HTR-8/SVneo (cell line): ENCODE measurements at regions not wholly inside any gene's neighbourhood (a gene's known extent, or its start where the extent isn't known, plus 50 kb on each side); places are given as distances from the start of the nearest gene placed in this dataset.

Experiments used
- DNase-seq: peaks from one replicate; pipeline ENCODE4 v3.0.0; 2011; ENCODE audit warnings: low spot score, mixed read lengths; ENCODE audit not compliant: insufficient read length
- FAIRE-seq: peaks from 2 replicates; lab custom pipeline; 2011; peaks lifted over from hg19 to GRCh38; lab: Jason Lieb, UNC

DNA sequence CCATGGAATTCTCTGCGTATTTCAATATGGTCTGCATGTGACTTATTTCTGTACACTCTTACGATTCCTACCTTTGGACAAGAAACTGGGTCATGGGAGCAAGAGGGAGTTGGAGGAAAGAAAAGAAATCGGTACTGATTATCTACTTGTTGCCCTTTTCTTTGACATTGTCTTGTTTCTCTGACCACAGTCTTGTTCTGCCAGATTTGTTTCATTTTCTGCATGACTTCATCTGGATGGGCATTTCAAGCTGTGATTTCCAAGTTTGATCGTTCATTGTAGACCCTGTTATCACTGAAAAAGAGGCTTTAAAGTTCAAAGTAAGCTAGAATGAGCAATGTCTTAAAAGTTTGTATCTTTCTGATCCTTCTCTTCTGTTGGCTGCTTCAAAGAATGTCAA lies 2186.3 kb upstream of the CELF4 start:
- no peak for FAIRE-seq

DNA sequence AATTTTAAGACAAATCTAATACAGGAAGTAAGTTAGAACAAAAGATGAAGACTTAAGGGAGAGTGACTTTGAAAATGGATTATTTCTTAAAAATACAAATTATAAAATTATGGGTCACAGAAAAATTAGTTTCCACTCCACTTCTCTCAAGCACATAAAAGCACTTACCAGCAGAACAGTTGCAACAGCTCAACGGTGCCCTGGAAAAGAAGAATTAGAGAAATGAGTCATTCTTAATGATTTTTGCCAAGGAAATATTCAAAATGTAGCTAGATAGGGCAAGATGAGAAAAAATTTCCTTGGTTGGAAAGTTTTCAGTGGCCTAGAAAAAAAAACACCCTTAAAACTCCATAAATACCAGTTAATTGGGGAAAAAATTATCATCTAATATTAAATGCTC lies 2185.6 kb upstream of the CELF4 start:
- FAIRE-seq (no peak), DNase-seq (no peak)

More for the DNA sequence above, 2186.3 kb upstream of the CELF4 start:
- no peak for DNase-seq

DNA sequence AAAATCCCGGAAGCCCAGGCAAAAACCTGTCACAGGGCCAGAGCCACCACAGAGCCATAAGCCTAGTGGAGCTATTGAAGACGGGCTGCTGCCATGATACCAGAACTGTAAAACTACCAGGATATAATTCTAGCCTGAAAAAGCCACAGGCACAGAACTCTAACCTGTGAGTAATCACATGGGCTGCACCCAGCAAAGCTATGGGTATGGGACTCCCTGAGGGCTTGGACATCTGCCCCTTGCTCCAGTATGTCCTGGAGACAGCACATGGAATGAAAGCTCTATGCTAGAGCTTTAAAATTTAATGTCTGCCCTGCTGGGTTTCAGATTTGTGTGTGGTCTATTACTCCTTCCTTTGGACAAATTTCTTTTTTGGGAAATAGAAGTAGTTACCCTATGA lies 2183.6 kb upstream of the CELF4 start:
- DNase-seq: no peak
- no peak for FAIRE-seq

DNA sequence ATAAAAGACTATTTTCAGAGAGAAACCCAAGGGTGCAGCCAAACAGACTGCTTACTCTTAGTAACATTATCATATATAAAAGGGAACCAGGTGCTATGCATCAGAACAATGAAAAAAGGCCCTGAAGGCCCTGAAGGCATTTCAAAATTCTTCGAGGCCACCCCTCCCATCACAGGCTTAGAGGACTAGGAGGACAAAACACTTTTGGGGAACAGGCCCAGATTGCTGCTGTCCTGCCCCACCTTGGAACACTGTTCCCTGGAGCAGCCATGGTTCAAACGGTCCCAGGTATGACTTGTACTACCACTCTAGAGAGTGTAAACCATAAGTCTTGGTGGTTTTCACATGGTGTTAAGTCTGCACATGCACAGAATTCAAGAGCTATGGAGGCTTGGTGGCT lies 2183.1 kb upstream of the CELF4 start:
- FAIRE-seq (no peak), DNase-seq (no peak)

DNA sequence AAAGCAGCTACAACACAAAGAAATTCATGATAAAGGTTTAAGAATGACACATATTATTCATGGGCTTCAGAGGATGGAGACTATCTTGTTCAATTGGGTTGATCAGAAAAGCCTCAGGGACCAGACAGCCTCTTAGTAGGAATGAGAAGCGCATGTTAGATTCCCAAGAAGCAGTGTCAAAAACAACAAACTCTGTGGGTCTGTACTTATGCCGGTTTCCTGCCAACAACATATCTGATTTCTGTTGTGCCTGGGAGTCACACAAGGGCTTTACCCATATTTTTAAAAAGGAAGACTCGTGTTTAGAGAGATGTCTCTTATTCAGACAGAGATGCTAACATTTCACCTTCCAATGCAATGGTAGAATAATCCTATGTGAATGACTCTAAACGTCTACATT lies 2180.6 kb upstream of the CELF4 start:
- DNase-seq: no peak
- no peak for FAIRE-seq

DNA sequence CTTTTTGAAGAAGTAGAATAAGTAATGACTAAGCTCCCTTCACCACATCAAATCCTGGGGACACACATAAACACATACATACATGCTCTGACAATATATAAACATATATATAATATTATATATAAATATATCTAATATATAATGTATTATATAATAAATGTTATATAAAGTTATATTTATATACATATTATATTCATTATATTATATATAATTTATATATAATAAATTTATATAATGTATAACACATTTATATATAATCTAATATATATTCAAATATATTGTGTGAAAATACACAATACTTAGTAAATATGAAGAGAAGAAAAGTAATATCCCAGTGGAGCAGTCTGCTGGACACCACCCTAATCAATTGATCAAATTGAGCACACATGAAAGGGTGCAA lies 2177.9 kb upstream of the CELF4 start:
- FAIRE-seq: no peak
- DNase-seq: no peak

DNA sequence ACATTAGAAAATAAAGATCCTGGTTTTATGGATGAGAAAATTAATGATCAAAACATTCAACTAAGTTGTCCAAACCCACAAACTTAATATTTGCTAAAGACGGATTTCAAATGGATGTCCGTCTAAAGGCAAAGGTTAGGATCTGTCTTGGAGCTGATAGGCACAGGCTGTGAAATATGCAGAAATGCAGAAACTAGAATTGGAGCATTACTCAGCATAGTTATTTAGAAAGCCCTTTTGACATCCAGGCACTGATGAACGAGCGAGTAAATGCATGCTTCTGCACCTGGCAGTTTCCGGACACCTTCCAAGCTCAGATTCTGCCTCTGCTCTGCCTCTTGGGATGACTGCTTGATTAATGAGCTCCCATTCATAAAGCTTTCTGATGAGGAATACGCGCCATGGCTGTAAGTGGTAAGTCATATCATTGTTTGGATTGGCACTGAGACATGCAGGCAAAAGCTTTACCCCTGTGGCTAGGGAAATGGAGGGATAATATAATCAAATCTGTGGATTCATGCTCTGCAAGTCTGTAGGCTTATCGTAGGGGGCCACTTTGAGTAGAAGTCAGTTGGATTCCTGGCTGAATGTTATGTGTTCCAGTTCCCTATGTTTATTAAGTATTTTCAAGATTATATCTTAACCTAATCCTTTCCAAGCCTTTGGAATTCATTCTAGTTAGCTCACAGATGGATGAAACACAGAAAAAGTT lies 2176.3 kb upstream of the CELF4 start:
- no peak for FAIRE-seq
- DNase-seq: no peak

DNA sequence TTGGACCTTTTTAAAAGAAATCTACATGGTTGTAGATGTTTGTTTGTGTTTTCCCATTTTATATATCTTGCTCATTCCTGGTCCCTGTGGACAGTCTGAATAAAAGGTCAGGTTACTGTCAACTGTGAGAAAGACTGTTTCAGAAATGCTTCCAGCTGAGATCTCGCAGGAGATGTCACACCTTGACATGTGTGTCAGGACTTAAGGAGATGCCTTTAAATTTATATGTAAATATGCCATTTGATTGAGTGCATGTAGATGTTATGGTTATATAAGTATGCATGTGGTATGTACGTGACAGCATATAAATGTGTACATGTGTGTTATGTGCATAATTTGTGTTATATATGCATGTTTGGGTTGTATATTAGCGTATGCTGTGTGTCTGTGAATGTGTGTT lies 2172.3 kb upstream of the CELF4 start:
- no peak for DNase-seq
- no peak for FAIRE-seq

DNA sequence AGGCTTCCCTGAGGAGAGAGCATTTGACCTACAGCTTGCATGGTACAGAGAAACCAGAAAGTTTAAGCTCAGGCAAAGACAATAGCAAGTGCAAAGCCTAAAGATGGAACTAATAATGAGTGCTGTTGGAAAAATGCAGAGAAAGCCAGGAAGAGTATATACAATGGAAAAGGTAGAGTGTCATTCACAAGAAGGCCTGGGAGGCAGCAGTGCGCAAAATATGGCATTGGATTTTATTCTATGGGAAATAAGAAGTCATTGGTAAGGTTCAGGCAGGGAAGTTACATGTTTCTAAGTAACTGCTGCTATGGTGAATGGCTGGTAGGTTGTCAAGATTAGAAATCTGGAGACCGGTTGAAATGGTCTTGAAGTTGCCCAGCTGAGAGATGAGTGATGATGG lies 2167.3 kb upstream of the CELF4 start:
- DNase-seq (no peak), FAIRE-seq (no peak)

DNA sequence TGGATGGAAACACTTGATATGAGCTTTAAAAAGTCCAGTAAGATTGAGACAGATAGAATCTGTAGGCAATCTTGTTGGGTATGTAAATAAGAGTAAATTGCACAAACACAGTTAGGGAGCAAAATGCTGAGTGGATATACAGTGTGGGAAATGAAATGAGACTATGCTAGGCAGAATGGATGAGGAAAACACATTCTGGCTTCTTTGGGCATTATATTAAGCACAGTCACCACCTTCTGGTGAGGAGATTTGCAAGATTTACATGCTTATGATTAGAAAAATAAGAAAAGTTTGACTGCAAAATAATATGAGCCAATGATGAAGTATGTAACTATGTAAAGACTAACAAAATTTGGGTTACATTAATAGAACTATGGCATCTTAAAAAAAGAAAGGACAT lies 2165.0 kb upstream of the CELF4 start:
- no peak for FAIRE-seq
- no peak for DNase-seq

DNA sequence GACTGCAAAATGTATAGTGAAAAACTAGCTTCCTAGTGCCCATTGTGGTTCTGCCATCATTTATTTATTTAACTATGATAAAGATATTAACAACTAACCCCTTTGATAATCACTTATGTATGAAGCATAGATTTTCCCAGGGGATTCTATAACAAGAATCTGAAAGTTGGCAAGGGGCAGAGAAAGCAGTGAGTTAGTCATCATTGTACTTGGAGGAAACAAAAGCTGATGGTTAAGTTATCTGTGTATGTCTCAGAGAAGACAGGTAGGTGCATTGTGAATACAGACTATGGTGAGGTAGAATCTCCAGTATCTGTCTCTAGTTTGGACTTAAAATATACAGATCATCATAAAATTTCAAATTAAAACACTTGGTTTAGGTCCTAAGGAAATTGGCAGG lies 2159.1 kb upstream of the CELF4 start:
- FAIRE-seq: no peak
- DNase-seq: no peak

DNA sequence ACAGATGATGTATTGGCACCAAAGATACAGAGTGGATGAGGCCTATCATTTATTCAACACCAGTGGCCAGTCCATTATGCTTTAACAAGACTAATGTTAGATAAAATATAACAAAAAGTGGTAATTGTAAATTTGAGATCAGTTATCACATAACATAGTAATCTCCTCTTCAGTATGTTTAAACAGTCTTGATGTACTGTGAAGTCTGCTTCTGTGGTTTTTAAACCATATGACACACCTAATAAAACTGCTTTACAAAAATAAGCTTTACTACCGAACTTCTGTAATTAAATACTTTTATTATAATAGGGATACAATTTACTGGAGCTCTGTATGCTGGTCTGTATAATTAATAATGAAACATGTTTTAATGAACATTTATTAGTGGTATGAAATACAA lies 2156.1 kb upstream of the CELF4 start:
- DNase-seq (no peak), FAIRE-seq (no peak)

DNA sequence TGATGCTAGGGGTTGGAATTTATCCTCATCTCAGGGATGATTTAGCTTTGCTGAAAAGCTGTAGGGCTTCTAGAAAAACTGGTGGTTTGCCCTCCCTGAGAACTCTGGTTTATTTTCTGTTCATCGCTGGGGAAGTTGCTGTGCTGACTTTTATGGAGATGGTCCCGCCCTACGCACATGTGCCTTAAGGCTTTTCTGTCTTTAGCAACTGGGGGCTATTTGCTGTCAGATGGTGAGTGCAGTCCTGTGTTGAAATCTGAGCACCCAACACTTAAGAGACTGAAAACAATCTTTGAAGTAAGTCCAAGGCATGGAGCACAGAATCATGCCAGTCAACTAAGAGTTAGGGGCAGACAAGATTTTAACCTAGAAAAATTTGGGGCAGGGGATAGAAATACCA lies 2148.4 kb upstream of the CELF4 start:
- FAIRE-seq (no peak), DNase-seq (no peak)

DNA sequence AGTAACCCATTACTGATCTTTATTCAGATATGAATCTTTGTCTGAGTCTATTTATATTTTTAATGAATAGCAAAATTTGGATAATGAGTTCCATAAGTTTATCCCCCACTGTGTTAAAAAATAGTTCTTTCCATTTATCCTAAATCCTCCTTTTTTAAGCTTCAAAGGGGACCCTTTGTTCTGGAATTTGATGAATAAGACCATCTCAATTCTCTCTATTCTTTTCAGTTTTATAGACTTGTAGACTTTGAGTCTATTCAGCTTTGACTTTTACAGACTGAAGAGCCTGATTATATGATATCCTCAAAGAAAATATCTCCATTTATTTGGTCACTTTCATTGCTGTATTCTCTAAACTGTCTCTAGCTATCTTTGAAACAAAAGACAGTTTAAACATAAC lies 2146.1 kb upstream of the CELF4 start:
- DNase-seq (no peak), FAIRE-seq (no peak)

DNA sequence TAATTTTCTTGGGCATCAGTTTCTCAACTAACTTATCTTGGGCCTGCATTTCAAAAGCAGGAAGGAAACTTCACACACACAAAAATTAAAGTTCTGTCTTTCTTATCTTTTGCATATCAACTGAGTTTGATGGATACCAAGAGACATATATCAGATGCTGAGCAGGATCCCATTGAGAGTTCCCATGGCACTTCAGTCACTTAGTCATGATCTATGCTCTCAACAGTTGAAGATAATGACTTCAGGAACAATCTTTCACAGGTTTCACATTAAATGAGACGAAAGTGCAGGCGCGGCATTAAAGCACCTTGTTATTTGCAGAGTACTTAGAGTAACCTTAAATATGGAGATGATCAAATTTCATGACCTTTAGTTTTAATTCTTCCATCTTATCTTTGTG lies 2139.8 kb upstream of the CELF4 start:
- FAIRE-seq: no peak
- DNase-seq: no peak

DNA sequence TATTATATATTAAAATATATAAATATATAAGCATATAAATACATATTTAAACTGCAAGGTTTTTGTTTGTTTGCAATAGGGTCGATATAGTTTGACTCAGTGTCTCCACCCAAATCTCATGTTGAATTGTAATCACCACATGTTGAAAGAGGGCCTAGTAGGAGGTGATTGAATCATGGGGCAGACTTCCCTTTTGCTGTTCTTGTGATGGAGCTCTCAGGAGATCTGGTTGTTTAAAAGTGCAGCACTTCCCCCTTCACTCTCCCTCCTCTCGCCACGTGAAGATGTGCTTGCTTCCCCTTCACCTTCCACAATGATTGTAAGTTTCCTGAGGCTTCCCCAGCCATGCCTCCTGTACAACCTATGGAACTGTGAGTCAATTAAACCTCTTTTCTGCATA lies 2137.3 kb upstream of the CELF4 start:
- no peak for DNase-seq
- FAIRE-seq: no peak

DNA sequence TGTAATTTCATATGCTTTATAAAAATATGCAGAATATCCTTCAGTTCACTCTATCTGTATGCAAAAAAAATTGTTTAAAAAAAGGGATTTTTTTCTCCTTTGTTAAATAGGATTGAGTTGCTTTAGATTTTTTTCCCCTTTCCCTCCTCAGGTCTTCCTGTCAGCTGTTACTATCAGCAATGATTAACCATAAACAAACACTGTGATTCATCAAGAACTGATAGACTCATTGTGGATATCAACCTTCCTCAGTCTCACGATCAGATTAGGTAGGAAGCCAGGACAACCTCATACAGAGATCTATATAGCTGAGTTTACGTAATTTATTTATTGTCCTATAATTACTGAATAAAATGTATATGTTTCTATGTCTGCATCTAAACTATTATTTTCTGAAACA lies 2136.2 kb upstream of the CELF4 start:
- peak; percentile 3 for DNase-seq
- FAIRE-seq: no peak

DNA sequence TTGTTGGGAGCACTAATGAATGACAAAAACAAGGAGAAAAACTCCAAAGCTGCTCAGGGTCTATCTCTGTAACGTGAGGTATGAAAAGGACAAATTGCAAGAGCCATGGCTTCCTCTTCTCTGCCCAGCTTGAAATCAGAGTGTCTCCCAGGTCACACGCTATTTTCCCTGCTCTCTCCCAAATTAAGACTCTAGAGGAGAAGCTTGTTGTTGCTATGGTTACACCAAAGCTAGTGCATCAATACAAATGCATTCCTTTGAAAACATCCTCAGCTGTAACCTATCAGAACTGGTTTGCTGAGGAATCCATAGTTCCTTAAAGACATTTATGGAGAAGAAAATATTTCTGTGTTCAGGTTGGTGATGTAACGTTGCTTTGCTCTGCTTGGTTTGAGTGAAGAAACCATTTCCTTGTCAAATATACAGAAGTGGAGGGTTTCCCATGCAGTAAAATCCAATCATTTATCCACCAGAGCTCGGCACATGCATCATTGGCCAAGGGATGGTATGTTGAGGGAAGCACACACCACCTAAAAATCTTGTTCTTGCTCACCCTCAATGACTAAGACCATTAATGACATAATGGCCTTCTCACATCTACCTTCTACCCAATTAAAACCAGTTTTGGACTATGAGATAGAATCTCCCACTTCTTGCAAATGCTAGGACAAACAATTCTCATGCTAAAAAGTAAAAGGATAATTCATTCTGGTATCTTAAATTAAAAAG lies 2135.6 kb upstream of the CELF4 start:
- FAIRE-seq (no peak), DNase-seq (no peak)

DNA sequence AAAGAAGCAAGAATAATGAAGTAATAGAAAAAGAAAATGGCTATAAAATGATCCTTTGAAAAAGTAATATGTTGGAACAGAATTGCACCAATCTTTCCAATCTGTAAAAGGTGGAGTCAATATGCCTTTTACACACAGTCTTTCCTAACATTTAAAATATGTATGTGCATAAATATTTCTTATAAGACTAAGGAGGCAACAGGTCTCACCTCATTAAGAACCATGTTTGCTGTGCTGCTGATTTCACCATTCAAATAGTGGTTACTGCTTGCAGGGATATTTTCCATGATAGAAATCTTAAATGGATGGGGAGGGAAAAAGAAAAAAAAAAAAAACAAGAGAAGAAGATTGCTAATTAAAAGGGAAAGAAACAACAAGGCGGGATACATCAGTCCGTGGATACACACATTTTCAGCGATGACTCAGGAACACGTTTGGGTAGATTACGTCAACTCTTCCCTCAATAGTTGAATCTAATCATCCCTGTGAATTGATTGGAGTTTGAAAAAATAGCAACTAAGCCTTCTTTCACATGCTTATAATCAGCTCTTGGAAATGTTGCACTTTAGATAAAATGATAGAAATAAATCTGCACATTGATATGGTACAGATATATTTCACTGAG lies 2133.9 kb upstream of the CELF4 start:
- DNase-seq: no peak
- no peak for FAIRE-seq

DNA sequence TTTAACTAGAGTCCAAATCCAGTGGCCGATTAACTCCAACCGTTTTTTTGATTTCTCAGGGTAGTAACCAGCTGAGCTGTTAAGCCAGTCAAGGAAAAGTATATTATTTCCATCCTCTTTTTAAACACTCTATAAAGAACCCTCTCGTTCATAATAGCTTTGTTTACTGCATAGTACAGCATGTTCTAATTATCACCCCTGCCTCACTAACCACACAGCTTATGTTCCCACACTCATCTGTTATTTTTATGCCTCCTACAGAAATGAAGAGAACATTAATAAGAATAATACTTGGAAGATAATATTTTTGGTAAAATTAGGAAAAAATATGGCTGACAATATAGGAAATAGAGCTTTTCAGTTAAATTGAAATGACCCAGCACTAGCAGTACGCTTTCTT lies 2132.8 kb upstream of the CELF4 start:
- no peak for DNase-seq
- FAIRE-seq: no peak

DNA sequence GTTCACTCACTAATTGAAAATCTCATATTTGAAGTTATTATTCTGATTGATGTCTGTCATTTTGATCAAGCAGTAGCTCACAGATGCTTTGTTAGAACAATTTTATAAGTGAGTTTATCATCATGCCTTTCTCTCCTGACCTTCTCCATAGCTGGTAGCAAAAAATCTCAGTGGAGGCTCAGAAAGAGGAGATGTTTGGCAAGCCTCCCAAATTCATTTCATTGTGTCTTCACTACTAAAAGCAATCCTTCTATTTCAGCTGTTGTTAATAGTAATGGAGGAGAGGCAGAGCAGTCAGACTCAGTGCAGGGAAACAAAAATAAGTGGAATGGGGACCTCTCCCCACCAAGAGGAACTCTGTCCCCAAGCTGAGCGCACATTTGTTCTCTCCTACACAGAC lies 2127.8 kb upstream of the CELF4 start:
- DNase-seq: no peak
- FAIRE-seq: no peak
